ENCODE measurements at regions not wholly inside any gene's neighbourhood (a gene's known extent, or its start where the extent isn't known, plus 50 kb on each side); places are given as distances from the start of the nearest gene placed in this dataset.
"Not testable (repeated sequence)": the region's sequence is repeated elsewhere in the genome, so short reads cannot be mapped to it uniquely, and the experiment has no call there.

DNA sequence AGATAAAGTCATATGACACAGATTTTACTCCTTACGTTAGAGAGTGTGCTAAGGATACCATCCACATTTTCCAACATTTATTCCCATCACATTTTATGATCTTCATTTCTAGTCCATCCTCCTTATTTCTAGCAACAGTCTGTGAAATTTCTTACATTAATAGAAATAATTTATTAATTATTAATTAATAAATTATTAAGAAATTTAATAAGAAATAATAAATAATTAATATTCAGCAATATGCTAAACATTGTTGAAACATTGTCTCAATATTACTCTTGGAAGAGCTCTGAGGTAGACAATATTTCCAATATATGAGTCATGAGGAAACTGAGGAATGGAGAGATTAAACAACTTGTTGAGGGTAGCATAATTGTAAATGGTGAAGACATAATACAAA lies 1742.5 kb upstream of the CDH6 start:
- not testable (repeated sequence) for DNase-seq (ENCODE audit: low spot score)

DNA sequence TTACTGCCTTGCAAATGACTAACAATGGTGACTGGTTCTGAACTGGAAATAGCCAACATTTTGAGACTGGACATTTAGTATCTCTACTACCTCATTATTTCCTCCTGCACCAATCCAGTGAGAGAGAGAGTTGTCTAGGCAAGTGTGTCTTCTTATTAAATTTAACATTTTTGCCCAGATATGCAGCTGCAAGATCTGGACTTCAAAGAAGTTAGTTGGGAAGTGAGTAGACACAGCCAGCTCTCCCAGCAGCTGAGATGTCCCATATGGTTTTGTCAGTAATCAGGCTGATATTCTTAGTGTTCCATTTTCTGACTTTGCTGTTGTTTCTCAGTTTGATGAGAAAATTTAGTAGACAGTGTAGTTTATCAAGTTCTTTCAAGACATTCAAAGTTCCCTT lies 1778.8 kb upstream of the CDH6 start:
- DNase-seq (ENCODE audit: low spot score), result no peak

DNA sequence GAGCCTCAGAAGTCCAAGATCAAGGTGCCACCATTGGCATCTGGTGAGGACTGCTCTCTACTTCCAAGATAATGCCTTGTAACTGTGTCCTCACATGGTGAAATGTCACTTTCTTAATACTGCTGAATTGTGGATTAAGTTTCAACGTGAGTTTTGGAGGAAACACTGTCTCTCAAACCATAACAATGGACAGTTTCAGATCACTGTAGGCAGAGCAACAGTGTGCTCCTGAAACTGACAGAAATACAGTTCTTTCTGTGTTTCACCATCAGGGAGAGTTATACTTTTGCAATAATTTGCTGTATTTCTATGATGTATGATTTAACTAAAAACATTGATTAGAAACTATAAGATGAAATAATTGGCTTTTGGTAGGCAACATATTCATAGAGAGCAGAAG lies 1780.5 kb upstream of the CDH6 start:
- no peak for DNase-seq (ENCODE audit: low spot score)

DNA sequence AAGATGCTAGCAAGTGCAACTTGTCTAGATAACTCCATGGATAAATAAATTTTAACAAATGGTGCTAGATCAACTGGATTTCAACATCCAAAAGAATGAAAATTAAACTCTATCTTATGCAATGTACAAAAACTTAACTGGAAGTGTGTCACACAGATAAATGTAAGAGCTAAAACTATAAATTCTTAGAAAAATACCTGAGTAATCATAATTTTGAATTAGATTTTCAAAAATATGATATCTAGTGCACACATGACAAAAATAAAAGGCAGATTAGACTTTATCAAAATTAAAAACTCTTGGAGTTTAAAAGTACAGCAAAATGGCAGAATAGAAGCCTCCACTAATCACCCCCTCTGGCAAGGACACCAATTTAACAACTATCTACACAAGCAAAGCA lies 1791.2 kb upstream of the CDH6 start:
- no peak for DNase-seq (ENCODE audit: low spot score)

DNA sequence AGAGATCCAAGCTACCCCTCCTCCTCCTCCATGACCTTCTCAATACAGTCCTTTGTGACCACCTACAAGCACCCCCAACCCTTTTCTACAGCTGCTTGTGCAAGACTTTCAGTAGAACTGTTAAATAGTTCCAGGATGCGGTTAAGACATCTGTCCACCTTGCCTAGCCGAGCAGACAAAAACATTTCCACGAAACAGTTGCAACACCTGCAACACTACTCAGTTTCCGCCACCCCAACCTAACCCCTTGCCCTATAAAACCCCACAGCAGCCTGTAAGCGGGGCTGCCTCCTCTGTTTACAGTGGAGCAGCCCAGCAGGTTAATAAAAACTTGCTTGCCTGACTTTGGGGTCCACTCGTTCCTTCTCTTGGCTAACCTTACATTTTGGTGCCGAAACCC lies 1803.5 kb upstream of the CDH6 start:
- DNase-seq (ENCODE audit: low spot score), result no peak

GRCh38 chr5:29387384-29387783 lies 1806.1 kb upstream of the CDH6 start:
- no peak for DNase-seq (ENCODE audit: low spot score)

DNA sequence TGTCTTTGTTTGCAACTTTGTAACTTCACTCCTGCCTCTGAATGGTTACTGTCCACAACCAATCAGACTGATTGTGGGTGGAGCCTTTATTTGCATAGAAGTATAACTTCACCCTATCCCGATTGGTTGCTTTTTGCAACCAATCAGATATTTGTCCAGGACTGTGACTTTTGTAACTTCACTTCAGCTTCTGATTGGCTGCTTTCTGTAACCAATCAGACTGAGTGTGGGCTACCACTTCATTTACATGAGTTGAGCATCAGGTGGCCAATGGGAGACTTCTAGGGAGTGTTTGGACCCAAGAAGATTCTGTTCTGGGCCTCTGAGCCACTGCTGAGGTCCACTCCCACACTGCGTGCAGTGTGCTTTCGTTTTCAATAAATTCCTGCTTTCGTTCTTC lies 1810.7 kb upstream of the CDH6 start:
- DNase-seq (ENCODE audit: low spot score), result no peak

DNA sequence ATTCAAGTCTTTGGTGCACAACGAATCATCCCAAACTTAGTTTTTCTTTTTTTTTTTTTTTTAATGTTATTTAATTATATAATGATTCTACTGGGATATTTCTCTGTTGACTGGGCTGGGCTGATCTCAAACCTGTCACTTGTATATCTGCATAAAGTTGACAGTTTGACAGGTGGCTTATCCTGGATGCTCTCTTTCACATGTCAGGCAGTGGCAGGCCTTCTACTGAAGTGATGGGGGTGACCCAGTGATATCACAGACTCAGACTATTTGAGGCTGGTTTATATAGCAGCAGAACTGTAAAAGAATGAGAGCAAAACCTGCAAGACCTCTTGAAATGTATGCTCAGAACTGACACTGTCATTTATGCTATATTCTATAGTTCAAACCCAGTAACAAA lies 1813.5 kb upstream of the CDH6 start:
- no peak for DNase-seq (ENCODE audit: low spot score)

DNA sequence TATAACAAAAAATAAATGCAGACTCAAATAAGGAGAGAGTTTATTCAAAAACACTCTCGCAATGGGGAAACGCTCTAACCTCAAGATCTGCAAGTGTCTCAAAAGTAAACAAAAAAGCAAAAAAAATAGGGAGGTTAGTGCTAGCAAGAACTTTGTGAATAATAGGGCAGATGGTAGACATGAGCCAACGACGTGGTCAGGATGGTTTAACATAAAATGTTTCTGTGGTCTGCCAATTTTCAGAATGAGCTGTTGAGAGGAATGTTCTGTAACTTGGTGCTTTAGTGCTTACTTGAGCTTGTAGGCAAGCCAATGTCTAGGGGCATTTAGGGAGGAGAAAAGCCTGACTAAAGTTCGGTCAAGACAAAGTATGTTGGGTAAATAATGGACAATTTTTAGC lies 1813.9 kb upstream of the CDH6 start:
- no peak for DNase-seq (ENCODE audit: low spot score)

- no peak for DNase-seq (ENCODE audit: low spot score)
These were observed 1815.4 kb upstream of the CDH6 start for GRCh38 chr5:29378104-29378503.

DNA sequence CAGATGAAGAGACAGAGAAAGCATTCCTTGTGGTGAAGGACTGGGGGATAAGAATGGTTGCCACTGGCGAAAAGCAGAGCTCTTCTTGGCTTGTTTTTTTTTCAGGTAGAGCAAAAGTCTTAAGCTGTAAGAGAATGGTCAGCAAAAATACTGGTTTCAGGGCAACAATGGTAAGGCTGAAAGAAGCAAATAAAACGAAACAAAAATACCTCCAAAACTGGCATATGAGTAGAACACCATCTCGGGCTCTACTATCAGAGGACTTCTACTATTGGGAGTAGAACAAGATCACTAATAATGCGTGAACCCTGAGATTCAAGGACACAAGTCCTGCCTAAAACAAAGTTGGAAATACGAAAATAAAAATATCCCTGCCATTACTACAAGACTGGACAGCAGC lies 1823.2 kb upstream of the CDH6 start:
- DNase-seq (ENCODE audit: low spot score), result no peak

- no peak for DNase-seq (ENCODE audit: low spot score)
These were observed 1826.2 kb upstream of the CDH6 start for GRCh38 chr5:29367176-29367833.

DNA sequence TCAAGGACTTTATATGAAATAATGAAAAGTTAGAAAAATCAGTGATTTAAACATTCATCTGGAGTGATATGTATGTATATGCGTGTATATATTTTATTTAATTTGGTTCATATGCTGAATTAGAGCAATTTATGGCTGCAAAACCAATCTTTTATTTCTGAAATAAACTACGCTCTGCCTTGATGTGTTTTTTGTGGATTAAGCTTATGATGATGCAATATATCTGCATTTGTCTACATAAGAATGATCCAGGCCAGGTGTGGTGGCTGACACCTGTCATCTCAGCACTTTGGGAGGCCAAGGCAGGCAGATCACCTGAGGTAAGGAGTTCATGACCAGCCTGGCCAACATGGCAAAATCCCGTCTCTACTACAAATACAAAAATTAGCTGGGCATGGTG lies 1842.3 kb upstream of the CDH6 start:
- DNase-seq (ENCODE audit: low spot score), result no peak

GRCh38 chr5:29337030-29337429 lies 1856.5 kb upstream of the CDH6 start:
- no peak for DNase-seq (ENCODE audit: low spot score)

- DNase-seq (ENCODE audit: low spot score), result no peak
These were observed 1871.9 kb upstream of the CDH6 start for GRCh38 chr5:29321591-29321990.

- DNase-seq (ENCODE audit: low spot score), result no peak
These were observed 1884.1 kb upstream of the CDH6 start for GRCh38 chr5:29309359-29309758.

- DNase-seq (ENCODE audit: low spot score), result no peak
These were observed 1886.0 kb upstream of the CDH6 start for GRCh38 chr5:29307478-29307877.

DNA sequence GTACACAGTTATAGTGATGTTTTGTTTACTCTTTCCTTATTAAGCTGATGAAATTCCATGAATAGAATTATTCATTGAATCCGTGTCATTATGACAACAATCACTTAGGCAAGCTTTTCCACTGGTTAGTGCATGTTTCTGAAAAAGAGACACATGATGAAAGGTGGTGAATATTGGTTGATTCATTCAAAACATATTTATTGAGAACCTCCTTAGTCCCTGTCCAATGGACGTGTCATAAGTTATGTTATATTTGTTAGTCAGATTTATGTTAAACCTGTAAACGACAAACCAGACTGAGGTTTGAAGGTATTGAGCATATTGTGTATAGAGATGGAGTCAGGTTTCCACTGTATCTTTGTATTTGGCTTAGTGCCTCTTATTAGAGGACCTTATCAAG lies 1888.9 kb upstream of the CDH6 start:
- DNase-seq (ENCODE audit: low spot score), result no peak

DNA sequence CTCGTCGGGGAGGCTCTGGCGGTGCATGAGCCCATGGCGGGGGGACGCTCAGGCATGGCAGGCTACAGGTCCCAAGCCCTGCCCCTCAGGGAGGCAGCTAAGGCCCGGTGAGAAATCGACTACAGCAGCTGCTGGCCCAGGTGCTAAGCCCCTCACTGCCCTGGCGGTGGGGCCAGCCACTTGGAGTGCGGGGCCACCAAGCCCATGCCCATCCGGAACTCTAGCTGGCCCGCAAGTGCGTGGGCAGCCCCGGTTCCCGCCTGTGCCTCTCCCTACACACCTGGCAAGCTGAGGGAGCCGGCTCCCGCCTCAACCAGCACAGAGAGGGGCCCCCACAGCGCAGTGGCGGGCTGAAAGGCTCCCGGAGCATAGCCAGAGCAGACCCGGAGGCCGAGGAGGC lies 1896.9 kb upstream of the CDH6 start:
- DNase-seq (ENCODE audit: low spot score), result no peak

DNA sequence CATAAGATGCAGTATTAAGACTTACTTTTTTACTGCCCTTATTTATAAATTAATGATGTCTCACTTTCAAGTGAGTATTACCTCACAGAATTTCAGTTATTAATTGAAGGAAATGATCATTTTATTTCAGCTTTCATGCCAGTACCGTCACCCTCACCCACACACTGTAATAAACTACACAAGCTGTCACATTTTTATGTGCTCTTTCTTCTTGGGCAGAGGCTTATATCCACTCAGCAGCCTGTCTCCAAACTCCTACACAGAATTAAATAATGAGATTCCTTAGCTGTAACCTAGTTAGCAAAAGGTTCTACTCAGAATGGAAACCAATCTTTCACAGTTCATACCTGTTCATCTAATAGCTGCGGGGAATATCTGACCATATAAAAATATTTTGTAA lies 1915.8 kb upstream of the CDH6 start:
- DNase-seq (ENCODE audit: low spot score), result no peak

- DNase-seq (ENCODE audit: low spot score), result no peak
These were observed 1917.1 kb upstream of the CDH6 start for GRCh38 chr5:29276371-29276770.

DNA sequence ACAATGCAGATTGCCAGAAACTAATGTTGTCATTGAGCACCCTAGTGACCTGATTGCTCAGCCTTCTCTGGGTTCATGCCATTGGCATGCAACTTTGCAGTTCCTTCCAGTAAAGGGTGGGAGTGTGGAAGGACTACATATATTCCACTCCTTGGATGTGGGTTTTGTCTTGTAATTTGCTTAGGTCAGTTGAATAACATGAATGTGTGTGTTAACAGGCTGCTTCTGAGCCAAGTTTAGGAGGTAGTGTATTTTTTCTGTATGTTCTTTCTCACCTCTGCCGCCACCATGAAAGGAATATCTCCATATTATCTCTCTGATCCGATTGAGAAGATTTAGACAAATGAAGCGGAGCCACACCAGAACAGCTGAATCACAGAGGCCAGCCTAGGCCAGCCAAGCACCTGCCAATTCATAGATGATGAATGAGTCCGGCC lies 1929.6 kb upstream of the CDH6 start:
- no peak for DNase-seq (ENCODE audit: low spot score)

DNA sequence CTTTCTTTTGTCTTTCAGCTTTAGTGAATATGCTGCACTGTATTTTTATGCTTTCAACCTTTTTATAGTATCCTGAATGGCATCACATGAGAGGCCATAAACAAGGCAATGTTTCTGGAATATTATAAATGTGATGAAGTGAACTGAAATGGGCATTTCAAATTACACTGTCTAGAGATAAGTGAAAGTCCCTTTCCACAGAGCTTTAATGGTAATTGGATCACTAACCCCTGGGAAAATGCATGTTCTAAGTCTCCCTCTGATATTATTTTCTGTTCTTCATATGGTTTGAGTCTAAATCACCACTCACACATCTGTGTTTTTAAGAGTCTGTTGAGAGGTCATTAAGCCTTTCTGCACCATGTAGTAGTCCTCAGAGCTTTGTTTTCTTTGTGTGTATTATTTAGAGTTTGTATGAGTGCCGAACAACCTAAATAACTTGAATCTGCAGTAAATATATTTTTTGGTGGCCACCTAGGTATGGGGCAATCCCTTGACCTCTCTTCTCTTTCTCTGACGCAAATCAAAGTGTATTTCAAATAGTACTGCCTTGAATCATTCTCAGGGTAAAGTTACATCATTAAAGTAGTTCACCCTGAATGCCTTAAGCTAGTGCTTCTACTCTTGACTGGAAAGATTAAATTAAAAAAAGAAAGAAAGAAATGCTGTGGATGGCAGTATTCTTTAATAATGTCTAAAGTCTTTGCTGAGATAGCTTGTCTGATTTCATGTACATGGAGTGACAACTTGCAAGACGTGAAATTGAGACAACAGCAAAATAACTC lies 1931.0 kb upstream of the CDH6 start:
- no peak for DNase-seq (ENCODE audit: low spot score)

GRCh38 chr5:29261213-29261612 lies 1932.3 kb upstream of the CDH6 start:
- no peak for DNase-seq (ENCODE audit: low spot score)

Measured in ureter (tissue), 1 donor.